ENCODE measurements at regions not wholly inside any gene's neighbourhood (a gene's known extent, or its start where the extent isn't known, plus 50 kb on each side); places are given as distances from the start of the nearest gene placed in this dataset.

- TF ChIP-seq KIAA2018 (CRISPR knock-in tag; IDR thresholded peaks at IDR 0.05; ENCODE audit: borderline replicate concordance), result no peak
- no peak for TF ChIP-seq ZNF34 (CRISPR knock-in tag; IDR thresholded peaks at IDR 0.05; ENCODE audit: borderline replicate concordance)
- no peak for TF ChIP-seq KLF11 (CRISPR knock-in tag; IDR thresholded peaks at IDR 0.05)
- TF ChIP-seq SKI (IDR thresholded peaks at IDR 0.05; ENCODE audit: partially characterized antibody), result no peak
- TF ChIP-seq HIVEP1 (CRISPR knock-in tag; IDR thresholded peaks at IDR 0.05), result no peak
- TF ChIP-seq ZSCAN25 (CRISPR knock-in tag; IDR thresholded peaks at IDR 0.05), result no peak
- TF ChIP-seq MAF1 (CRISPR knock-in tag; IDR thresholded peaks at IDR 0.05; ENCODE audit: borderline replicate concordance), result no peak
Observed at GRCh38 chr3:134707908-134708597, 57.2 kb upstream of the KY start (continued).

Measured in HepG2 (cell line).